Activated CD8-positive, alpha-beta memory T cell treated with anti-CD3 and anti-CD28 coated beads, Interleukin-2, amount 50 U/mL, for 1 hour (primary cell): ENCODE measurements at regions not wholly inside any gene's neighbourhood (a gene's known extent, or its start where the extent isn't known, plus 50 kb on each side); places are given as distances from the start of the nearest gene placed in this dataset.

ENCODE experiments used
- DNase-seq: peaks from one replicate; pipeline ENCODE4 v3.0.0-alpha.2; 2020; ENCODE audit errors: extremely low read depth

DNA sequence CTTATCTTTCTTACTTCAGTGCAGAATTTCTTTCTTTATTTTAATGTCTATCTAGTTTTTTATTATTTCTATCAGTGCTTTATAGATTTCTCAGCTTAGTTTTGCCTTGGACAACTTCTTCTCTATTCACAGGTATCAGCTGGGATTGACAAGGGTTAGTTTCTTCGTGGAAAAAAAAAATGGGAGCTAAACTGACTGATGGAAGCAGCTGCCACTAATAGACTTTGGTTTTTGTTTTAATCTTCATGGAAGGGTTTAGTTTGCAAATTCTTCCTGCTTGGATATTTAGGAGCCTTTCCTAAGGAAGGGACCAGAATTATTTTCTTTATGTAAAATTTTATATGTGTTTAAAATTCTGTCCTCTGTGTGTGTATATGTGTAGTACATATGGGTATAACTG is 306.1 kb upstream of the FMN2 start:
- no peak for DNase-seq

DNA sequence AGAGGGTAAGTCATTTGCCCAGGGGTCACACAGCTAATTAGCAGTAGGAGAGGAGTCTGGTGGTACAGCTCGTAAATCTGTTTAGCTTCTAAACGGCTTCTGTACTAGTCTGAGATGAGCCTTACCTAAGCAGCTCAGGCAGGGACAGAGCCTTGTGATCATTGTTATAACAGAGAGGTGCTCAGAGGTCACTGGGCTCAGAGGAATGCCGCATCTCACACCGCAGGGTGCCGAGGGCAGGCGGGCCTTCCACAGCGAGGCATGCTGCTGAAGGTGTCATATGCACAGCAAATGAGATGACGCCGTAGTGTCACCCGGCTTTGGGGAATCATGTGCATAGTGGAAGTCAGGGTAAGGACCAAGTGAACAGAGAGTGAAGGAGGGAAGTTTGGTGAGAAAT is 305.2 kb upstream of the FMN2 start:
- DNase-seq: no peak

DNA sequence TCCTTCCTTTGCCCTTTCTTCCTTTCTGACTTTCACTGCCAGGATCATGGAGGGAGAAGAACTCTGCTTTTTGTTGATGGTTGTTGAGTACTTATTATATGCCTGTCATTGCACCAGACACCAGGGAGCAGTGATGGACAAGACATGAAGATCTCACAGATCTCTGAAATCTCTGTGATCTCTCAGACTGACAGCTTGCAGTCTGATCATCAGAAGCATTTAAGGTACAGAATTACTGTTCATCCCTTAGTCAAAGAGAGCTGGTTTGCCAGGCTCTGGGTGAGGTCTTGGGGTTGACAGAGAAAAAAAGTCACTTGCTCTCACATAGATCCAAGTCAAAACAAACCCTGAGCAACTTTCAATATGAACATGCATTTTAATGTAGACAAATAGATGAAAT is 299.5 kb upstream of the FMN2 start:
- no peak for DNase-seq

DNA sequence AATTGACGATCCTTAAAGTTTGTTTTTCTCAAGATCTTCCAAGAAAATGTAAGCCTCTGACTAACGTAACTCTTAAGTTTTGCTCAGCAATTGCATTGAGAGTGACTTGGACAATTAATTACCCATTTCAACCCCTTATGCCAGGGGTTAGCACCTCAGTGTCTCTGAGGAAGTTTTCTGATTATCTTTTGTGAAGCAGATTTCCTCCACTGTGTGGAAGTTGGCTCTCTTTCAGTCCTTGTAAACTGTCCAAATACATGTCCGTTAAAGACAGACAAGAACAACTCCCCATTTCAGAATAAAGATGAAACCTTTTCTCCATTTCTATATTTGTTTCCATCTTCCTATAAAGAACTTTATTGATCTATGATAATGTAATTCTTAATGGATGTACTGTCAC is 296.4 kb upstream of the FMN2 start:
- DNase-seq: no peak

DNA sequence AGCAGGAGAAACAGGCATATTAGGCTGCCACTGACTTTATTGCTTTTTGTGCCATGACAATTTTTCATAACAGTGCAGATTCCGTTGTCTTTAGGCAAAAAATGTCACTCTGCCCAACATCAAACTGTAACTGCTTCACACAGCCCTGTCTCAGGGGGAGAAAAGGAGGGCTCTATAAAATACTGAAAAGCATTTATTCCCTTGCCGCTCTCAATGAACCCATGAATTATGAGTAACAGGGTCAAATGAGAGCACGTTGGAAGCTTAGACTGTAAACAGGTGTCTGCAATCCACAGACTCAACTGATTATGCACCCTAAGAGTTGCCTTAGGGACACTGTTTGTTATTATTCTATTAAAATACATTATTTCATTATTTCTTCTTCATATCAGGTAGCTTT is 292.1 kb upstream of the FMN2 start:
- DNase-seq: no peak

DNA sequence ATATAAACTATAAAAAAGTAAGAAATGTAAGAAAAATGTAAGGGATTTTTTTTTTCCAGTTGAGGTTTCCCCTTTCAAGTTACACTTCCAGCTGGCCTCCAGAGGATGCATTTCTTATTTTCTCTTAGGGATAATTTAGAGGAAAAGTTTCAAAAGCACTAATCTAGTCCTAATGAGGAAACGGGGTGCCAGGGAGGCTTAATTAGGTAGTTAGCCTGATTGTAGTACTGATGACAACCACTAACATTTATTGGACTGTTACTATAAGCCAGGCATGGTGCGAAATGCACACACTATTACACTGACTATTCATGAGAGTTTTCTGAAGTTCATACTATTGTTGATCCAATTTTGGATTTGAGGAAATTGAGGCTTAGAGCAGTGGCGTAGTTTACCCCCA is 290.8 kb upstream of the FMN2 start:
- no peak for DNase-seq

DNA sequence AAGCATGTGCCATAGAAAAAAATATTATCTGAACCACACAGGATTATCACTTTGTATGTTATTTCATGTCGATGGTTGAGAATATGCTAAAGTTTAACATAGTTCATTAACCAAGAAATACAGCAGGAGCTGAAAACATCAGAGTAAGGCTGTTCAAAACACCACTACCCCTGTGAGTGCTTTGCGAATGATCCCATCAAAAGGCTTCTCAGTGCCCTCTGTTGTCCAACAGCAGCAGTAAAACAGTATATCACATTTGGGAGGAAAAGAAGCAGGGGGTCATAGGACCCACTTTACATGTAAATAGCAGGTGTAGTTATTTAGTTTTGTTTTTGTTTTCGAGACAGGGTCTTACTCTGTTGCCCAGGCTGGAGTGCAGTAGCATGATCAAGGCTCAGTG is 289.4 kb upstream of the FMN2 start:
- DNase-seq: no peak

DNA sequence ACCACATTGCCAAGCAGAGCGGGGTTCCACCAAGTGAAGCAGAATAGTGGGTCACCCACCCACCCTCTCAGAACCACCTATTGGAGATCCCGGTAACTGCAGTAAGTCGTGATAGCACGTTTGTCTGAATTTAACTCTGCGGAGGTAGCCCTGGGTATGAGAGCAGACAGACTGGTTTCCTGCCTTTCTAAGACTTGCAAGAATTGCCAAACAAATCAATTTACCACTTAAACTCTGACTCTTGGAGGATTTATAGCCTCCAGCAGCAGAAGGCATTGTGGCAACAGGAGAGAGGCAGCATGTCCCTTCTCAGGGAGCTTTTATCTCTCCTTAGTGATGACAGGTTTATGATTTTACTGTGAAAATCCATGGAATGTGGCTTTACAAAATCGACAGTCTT is 287.9 kb upstream of the FMN2 start:
- no peak for DNase-seq

DNA sequence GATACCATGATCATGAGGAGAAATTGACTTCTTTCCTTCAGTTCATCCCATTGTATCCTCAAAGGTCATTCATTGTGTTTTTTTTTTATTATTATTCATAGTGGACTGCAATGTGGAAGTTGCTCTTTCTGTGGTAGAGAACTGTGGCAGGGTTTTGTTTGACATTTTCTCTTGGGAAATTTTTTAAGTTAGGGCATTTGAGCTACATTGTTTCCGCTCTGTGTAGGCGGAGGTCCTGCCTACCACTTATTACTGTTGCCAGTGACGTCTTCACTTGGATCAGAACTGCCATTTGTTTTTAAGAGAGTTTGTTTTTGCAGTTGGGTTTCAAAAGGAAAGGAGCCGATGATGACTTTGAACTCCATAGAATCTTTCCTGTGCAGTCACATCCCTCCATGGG is 287.4 kb upstream of the FMN2 start:
- no peak for DNase-seq

DNA sequence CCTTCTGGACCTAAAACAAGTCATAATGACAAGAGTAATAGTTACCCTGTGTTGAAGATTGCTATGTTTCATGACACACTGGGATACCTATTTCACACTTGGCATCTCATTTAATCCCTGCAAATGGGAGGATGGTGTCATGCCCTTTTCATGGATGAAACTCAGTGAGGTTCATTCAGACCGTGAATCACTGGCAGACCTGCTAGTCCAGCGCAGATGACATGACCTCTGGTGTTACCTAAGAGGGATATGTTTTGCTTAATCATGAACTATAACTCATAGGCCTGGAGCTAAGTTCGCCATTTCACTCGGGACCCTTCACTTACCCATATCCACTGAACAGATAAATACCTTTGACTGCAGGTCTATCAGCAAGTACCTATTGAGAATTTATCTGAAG is 286.6 kb upstream of the FMN2 start:
- DNase-seq: no peak

DNA sequence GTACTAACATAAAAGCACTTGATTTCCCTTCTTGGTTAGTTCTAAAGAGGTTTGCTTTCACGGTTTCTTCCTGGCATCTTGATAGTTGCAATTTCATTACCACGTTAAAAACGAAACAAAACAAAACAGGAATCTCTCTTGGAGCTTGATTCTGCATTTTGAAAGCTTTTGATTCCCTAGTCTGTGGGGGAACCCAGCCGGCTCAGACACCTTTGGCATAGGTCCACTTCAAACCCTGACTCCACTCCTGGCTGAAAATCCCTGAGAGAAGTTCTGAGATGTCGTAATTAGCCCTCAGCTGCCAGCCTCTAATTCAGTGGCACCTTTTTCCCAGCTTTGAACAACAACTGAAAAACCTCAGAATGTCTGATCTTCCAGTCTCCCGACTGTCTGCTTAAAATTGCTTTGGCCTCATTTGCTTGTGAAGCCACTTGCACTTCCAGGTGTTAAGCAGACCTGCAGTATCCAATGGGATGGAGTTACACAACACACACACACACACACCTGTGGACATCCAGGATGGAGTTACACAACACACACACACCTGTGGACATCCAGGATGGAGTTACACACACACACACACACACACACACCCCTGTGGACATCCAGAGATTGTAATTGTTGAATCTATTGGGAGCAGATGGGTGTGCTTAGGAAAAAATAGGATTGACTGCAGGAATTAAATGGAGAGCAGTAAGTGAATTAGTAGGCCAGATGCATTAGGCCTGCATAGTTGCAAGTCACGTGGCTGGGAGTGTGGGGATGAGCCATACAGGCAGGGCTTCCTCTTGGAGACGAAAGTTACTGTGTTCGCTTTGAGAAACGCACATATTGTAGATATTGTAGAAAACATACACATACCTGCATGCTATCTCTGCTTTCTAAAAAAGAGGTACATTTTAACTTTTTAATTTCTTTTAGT is 285.6 kb upstream of the FMN2 start:
- DNase-seq: no peak

DNA sequence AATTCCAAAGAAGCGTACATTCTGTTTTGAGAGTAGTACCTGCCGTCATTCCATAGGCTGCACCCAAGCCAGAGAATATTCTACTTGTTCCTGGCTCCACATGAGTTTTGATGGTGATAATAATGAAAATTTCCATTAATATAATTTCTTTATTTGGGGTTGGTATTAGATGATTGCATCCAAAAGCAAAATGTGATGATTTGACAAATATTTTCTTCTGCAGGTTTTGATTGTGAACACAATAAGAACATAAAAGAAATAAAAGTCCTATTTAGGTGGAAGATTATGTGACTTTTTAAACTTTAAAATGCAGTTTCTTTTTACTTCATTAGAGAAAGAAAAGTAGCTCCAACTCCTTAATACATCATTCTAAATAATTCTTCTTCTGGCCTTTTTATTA is 284.8 kb upstream of the FMN2 start:
- no peak for DNase-seq

DNA sequence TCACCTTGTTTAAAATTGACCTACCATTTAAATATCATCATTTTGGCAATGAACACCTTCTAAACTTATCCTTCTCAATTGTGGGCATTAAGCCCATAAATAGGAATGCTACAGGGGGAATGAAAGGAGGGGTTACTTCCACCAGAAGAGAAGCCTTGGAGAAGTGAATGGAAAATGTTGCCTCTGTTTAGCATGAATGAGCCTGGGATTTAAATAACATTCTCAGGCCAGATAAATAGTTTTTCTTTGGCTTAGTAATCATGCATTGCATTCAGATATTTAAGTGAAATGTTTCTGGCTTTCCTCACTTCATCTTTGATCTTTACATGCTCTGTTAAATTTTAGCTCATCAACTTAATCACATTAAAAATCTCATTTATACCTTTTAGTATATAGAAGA is 284.3 kb upstream of the FMN2 start:
- DNase-seq: no peak

DNA sequence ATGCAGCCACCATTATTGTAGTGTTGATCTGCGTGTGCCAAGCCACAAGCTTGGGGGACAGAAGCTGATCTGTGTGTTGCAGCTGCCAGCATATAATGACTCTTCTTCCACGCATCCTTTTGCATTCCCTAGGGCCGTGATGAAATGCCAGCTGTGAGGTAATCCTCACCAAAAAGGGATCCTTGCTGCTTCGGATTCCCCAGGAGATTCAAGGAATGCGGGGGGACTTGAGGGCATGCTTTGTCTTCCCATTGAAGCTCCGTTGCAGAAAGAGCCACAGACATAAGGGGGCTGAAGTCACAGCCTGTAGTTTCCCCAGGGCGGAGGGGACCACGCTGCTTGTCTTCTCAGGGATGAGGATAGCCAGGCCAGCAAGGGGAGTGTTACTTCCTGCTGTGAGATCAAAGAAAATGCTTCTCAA is 281.6 kb upstream of the FMN2 start:
- DNase-seq: no peak

DNA sequence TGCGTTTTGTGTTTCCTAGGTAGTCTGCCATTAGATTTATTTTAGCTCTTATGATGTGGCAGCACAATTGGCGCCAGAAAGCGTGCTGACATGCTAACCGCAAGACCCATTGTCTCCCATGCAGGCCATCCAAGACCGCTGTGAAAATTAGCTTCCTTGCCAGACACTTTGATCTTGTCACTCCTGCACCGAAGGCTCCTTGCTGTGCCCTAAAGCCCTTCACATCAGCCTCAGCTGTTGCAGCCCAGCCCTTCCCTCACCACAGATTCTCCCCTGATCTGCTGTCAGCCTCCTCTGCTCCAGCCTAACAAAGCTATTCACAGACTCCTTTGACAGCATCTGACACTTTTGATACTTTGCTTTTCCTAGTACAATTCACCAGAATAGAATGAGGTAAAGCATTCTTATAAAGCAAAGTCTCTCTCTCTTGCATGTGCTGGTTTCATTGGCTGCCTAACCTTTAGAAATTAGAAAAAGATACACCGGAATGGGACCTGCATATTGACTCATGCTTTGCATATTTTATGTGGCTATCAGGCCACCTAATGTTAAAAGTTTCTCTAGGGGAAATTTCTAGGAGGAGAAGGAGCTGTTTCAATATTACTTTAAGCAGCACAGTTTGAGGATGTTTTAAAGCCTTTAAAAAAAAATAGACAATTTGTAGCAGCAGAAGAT is 280.3 kb upstream of the FMN2 start:
- no peak for DNase-seq

DNA sequence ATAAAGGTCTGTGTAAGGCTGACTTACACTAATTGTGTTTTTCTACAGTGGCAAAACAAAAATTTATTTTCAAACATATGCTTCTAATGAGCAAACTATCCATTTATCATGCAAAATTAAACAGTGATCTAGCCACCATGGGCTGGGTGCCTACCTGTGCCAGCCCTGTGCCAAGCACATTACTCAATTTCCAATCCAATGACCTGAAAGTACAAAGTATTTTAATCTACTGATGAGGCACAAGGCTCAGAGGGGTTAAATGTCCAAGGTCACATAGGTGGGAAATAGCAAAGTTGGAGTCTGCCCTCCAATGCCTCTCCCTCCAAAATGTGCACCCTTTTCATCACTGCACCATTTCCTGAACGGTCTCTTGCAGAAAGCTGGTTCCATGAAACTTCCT is 279.1 kb upstream of the FMN2 start:
- DNase-seq: no peak

DNA sequence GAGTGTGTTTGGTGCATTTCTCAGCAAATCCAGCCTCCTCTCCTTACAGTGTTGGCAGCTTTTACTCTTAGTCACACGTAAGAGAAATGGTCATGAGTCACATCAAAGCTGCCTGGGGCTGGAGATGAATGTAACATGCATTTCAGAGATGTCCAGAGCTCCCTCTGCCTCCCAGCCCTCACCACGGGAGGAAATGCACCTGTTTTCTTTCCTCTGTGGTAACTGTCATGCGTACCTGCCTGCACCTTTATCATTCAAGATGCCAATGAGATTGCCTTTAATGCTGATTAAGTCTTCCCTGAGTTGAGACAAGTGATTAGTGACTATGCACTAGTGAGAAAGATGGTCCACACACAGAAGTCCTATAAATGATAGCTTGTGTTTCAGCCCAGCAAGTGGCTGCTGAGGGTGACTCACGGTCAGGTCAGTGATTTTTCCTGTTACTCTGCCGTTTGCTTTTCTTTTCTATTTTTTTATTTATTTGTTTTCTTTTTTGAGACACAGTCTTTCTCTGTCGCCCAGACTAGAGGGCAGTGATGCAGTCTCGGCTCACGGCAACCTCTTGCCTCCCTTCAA is 277.3 kb upstream of the FMN2 start:
- DNase-seq: no peak

DNA sequence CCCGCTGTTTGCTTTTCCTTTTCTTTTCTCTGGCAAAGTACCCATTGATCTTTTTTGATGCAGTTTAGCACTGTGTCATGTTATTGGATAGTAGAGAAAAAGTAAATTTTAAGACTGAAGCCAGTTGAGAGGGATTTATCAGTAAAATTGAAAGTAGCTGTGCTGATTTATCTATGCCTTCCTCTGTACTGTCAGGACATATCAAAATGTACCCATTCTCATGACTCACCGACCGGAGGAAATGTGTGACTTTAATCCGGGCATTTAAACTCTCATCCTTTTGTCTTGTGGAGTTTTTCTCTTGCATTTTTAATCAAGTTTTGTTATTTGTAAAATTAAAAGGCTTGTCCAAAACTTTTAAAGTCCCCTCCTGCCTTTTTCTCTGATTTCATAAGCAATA is 276.6 kb upstream of the FMN2 start:
- no peak for DNase-seq

DNA sequence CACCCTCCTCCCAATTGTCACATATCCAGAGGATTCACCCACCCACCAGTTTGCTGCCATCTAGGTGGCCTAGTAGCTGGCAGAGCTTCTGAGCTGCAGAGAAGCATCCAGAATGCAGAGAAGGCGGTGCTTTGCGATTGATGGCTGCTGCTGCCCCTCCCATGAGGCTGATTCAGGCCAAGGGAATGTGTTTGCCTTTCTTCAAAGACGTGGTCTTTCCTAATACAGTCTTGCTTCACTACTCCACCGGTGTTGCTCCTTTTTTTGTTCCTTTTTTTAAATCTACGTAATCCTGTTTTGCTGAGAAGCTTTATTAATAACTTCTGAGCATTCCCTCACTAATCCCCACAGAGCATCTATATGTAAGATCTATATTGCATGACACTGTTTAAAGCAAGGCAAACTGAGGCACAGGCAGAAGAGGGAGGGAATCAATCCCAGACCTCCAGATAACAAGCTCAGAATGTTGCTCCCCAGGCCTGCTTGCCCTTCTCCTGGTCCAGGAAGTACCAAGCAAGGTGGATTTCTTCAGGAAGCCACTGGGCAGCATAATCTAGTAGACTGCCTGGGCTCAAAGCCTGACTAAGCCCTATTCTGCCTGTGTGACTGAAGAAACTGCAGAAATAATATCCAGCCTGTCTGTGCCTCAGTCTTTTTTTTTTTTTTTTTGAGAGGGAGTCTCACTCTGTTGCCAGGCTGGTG is 275.5 kb upstream of the FMN2 start:
- DNase-seq: no peak

DNA sequence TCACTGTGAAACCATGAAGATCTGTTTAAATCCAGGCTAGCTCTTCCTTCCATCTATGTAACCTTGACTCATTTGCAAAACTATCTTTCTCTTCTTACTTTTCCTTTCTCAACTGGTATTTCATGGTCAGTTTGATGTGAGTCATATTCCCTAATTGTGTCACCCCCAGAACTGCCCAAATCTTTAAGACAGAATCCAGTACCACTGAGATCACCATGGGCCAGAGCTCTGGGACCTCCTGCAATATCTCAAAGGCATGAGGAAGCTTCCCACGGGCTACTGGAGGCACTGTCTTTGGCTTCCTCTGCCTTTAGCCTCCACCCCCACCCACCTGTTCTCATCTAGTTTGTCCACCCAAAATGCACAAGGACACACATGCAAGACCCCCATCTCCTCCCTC is 274.4 kb upstream of the FMN2 start:
- no peak for DNase-seq

DNA sequence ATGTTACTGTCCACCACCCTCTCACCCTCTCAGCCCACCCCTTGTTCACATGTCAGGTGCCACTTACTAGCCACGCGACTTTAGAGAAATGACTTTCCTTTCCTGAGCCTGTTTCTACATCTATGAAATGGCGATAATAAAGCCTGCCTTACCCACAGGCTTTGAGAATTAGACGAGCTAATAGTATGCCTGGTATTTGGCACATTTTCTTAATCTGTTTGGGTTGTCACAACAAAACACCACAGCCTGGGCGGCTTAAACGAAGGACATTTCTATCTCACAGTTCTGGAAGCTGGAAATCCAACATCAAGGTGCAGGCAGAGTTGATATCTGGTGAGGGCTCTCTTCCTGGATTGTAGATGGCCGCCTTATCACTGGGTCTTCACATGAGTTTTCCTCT is 273.9 kb upstream of the FMN2 start:
- DNase-seq: no peak

DNA sequence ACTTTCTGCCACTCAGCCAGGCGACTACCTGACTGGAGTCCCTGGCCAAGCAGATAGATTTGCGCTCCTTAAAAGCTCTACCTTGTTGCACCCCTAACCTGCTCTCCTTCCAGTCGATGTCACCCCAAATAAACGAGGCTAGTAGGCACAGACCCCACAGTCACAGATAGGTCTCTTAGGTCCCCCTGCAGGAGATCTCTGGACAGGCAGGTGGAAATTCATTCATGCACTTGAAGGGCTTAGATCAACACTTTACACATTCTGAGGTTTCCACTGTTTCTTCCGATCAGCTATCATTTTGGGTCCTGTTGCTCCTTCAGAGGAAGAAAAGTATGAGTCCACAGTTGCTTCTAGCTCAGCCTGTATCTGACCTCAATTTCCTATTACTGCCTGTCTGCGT is 272.6 kb upstream of the FMN2 start:
- DNase-seq: no peak
